NCI-H446 (cell line): ENCODE measurements at regions not wholly inside any gene's neighbourhood (a gene's known extent, or its start where the extent isn't known, plus 50 kb on each side); places are given as distances from the start of the nearest gene placed in this dataset.

Experiments
- DNase-seq, 2 experiments: peaks; one replicate each; lab custom pipeline; 2025; lab: John Stamatoyannopoulos, UW

- no peak for DNase-seq
Observed at GRCh38 chrX:96311366-96311765, 373.3 kb upstream of the DIAPH2 start.

- no peak for DNase-seq
Observed at GRCh38 chrX:96314985-96315384, 369.7 kb upstream of the DIAPH2 start.

GRCh38 chrX:96361844-96362243 is 322.8 kb upstream of the DIAPH2 start:
- no peak for DNase-seq

GRCh38 chrX:96372313-96373046 is 312.2 kb upstream of the DIAPH2 start:
- DNase-seq: peak in 1 of 2 experiments; percentile 67

- DNase-seq: peak in 1 of 2 experiments; percentile 3
Observed at GRCh38 chrX:96373047-96373355, 311.6 kb upstream of the DIAPH2 start.

- DNase-seq: no peak
Observed at GRCh38 chrX:96376266-96376665, 308.4 kb upstream of the DIAPH2 start.

- DNase-seq: peak in 1 of 2 experiments; percentile 46
Observed at GRCh38 chrX:96379951-96380350, 304.7 kb upstream of the DIAPH2 start.

GRCh38 chrX:96382018-96382417 is 302.6 kb upstream of the DIAPH2 start:
- no peak for DNase-seq

GRCh38 chrX:96383428-96383827 is 301.2 kb upstream of the DIAPH2 start:
- no peak for DNase-seq

GRCh38 chrX:96386325-96386724 is 298.3 kb upstream of the DIAPH2 start:
- no peak for DNase-seq

GRCh38 chrX:96386981-96387380 is 297.7 kb upstream of the DIAPH2 start:
- no peak for DNase-seq

- DNase-seq: no peak
Observed at GRCh38 chrX:96387801-96388200, 296.8 kb upstream of the DIAPH2 start.

- DNase-seq: no peak
Observed at GRCh38 chrX:96389281-96390047, 295.2 kb upstream of the DIAPH2 start.

GRCh38 chrX:96394598-96394997 is 290.0 kb upstream of the DIAPH2 start:
- DNase-seq: no peak

GRCh38 chrX:96403446-96403845 is 281.2 kb upstream of the DIAPH2 start:
- no peak for DNase-seq

- no peak for DNase-seq
Observed at GRCh38 chrX:96405842-96406241, 278.8 kb upstream of the DIAPH2 start.

GRCh38 chrX:96407072-96407471 is 277.6 kb upstream of the DIAPH2 start:
- peak in 1 of 2 experiments; percentile 16 for DNase-seq

- DNase-seq: peak; percentile 9 to 27
Observed at GRCh38 chrX:96407501-96407900, 277.1 kb upstream of the DIAPH2 start.

GRCh38 chrX:96407981-96408380 is 276.7 kb upstream of the DIAPH2 start:
- no peak for DNase-seq

- no peak for DNase-seq
Observed at GRCh38 chrX:96410927-96411326, 273.7 kb upstream of the DIAPH2 start.

GRCh38 chrX:96417695-96418094 is 266.9 kb upstream of the DIAPH2 start:
- DNase-seq: no peak

GRCh38 chrX:96424007-96424406 is 260.6 kb upstream of the DIAPH2 start:
- DNase-seq: no peak

- no peak for DNase-seq
Observed at GRCh38 chrX:96425200-96425599, 259.4 kb upstream of the DIAPH2 start.
